Lower leg skin (tissue), 4 donors: ENCODE measurements at regions not wholly inside any gene's neighbourhood (a gene's known extent, or its start where the extent isn't known, plus 50 kb on each side); places are given as distances from the start of the nearest gene placed in this dataset.

Experiments used
- DNase-seq, 2 donors: peaks; one replicate each; pipeline ENCODE4 v3.0.0-alpha.2; 2019; ENCODE audit warnings: low spot score in 2 of 2
- H3K4me3 ChIP-seq: fragments of 200-600 bp; sonication (generic); 2 replicates; pipeline ENCODE4 v1.5.1; 2017; ENCODE audit warnings: mild to moderate bottlenecking, low read depth; ENCODE audit not compliant: poor library complexity, severe bottlenecking
- CTCF ChIP-seq, 3 donors: fragments of 450-650 bp; IDR thresholded peaks; one replicate each; pipeline ENCODE4 v1.5.1; 2016; ENCODE audit warnings: antibody characterized with exemption in 3 of 3, mild to moderate bottlenecking in 3 of 3, moderate library complexity in 2 of 3
- POLR2A ChIP-seq, 2 donors: fragments of 450-650 bp; IDR thresholded peaks; one replicate each; pipeline ENCODE4 v1.6.1; 2016 to 2017; ENCODE audit warnings: antibody characterized with exemption in 2 of 2, mild to moderate bottlenecking in 1 of 2, moderate library complexity in 1 of 2
- WGBS, 2 donors: methylation state at CpG; one replicate each; pipeline ENCODE4 v1.1.5; 2018; 5-methylcytosine and 5-hydroxymethylcytosine counted together
- intact Hi-C: fragments of 100-400 bp; cut with DNase I; formaldehyde crosslinking; loops from one replicate; pipeline ENCODE4 v1.15.0; 2023; ENCODE audit warnings: low total_unique reads

DNA sequence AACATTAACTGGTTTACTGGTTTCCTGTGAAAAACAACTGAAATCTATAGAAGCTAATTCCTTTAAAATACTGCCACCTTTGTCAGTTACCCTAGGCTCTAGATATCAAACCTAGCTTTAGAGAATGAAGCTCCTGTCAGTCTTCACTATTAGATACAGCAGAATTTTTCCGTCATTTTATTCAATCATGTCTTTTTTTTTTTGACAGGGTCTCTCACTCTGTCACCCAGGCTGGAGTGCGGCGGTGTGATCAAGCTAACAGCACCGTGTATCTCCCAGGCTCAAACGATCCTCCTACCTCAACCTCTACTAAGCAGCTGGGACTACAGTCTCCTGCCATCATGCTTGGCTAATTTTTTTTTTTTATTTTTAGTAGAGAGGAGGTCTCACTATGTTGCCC, 415.2 kb upstream of the LRRTM4 start:
- WGBS, 2 donors = 87 to 89% methylated on average over 5 of the region's 5 CpGs

GRCh38 chr2:77938462-77938861, 416.3 kb upstream of the LRRTM4 start:
- no peak for TF ChIP-seq POLR2A (IDR thresholded peaks at IDR 0.05)
- no peak for TF ChIP-seq CTCF (IDR thresholded peaks at IDR 0.05)
- intact Hi-C loops = no loop called here
- WGBS, 2 donors = 62 to 63% methylated on average over 1 of the region's 1 CpG

More for the DNA sequence above, 415.2 kb upstream of the LRRTM4 start:
- intact Hi-C loops = no loop called here
- no peak overlapping the region for H3K4me3 ChIP-seq
- DNase-seq = no peak
- no peak for TF ChIP-seq POLR2A (IDR thresholded peaks at IDR 0.05)

DNA sequence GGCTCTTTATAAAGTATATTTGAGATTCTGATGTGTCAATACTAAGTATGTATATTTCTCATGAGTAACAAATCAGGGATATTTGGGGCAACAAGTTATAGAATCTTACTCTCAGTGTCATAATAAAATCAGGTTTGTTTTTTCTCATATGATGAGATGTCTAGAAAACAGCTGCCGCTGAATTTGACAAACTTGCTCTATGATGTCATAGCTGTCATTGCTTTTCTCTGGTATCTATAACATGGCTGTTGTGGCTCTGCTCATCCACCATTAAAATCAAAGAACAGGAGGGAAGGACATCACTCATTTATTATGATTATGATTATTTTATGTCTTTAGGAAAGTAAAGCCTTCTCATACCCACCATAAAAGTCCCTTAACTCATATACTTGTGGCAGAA, 417.2 kb upstream of the LRRTM4 start:
- no peak for DNase-seq
- H3K4me3 ChIP-seq = no peak overlapping the region
- intact Hi-C loops = no loop called here
- TF ChIP-seq POLR2A (IDR thresholded peaks at IDR 0.05) (no peak), CTCF (IDR thresholded peaks at IDR 0.05) (no peak)
- 94% methylated on average over 1 of the region's 1 CpG for WGBS, 2 donors

More at GRCh38 chr2:77938462-77938861, 416.3 kb upstream of the LRRTM4 start:
- no peak for DNase-seq
- no peak overlapping the region for H3K4me3 ChIP-seq

GRCh38 chr2:77939801-77940200, 417.6 kb upstream of the LRRTM4 start:
- DNase-seq = no peak
- intact Hi-C loops = no loop called here
- H3K4me3 ChIP-seq = no peak overlapping the region
- no peak for TF ChIP-seq POLR2A (IDR thresholded peaks at IDR 0.05)
- no peak for TF ChIP-seq CTCF (IDR thresholded peaks at IDR 0.05)

GRCh38 chr2:77954931-77955330, 432.8 kb upstream of the LRRTM4 start:
- no peak for DNase-seq
- intact Hi-C loops = no loop called here
- 90 to 92% methylated on average over 18 of the region's 18 CpGs for WGBS, 2 donors
- H3K4me3 ChIP-seq = no peak overlapping the region
- TF ChIP-seq CTCF (IDR thresholded peaks at IDR 0.05) (no peak), POLR2A (IDR thresholded peaks at IDR 0.05) (no peak)

DNA sequence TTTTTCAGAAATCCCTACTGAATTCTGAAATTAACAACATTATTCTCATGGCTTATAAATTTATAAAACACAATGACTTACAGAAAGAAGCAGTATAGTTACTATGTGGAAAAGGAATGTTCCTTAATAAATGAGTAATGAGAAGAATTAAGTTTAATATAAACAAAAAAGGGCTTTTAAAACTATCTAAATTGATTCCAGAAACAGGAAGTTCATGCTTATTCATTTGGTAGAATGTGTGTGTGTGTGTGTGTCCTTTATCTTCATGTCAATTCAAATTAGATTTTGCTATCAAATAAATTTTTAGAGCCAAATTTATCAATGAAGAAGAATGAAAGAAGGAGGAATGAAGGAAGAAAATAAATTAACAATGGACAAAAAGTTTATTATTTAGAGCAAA, 440.8 kb upstream of the LRRTM4 start:
- H3K4me3 ChIP-seq = no peak overlapping the region
- no peak for TF ChIP-seq POLR2A (IDR thresholded peaks at IDR 0.05)

DNA sequence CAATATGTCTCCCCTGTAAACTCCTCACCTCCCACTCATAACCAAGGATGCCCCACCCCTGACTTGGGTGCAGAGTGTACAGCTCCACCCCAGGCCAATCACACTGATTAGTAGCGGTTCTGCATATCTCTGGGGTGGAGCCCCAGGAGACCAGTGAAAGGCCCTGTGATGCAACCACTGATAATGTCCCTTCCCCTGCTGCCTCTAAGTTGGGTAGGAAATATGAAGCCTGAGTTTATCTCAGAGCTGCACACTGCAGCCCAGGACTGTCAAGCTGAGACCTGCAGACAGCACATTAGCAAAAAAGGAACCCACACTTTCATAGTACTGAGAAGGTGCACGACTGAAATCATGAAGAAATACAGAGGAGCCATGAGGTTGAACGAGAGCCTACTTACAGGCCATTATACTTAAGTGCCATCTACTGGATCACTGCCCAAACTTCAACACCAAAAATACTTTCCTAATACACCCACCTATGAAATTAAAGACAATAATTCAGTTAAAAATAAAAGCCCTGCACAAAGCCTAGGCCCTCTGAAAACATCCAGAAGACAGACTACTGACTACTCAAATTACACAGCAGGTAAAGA, 455.4 kb upstream of the LRRTM4 start:
- WGBS, 2 donors = 48 to 57% methylated on average over 3 of the region's 3 CpGs

More for the DNA sequence above, 440.8 kb upstream of the LRRTM4 start:
- intact Hi-C loops = no loop called here
- no peak for DNase-seq

More for the DNA sequence above, 455.4 kb upstream of the LRRTM4 start:
- no peak for DNase-seq
- no peak overlapping the region for H3K4me3 ChIP-seq
- no peak for TF ChIP-seq POLR2A (IDR thresholded peaks at IDR 0.05)
- TF ChIP-seq CTCF (IDR thresholded peaks at IDR 0.05) = no peak
- intact Hi-C loops = no loop called here
